ENCODE measurements at regions not wholly inside any gene's neighbourhood (a gene's known extent, or its start where the extent isn't known, plus 50 kb on each side); places are given as distances from the start of the nearest gene placed in this dataset.
A peak's percentile ranks its signal among the peaks of the same experiment; 100 is the strongest.

DNA sequence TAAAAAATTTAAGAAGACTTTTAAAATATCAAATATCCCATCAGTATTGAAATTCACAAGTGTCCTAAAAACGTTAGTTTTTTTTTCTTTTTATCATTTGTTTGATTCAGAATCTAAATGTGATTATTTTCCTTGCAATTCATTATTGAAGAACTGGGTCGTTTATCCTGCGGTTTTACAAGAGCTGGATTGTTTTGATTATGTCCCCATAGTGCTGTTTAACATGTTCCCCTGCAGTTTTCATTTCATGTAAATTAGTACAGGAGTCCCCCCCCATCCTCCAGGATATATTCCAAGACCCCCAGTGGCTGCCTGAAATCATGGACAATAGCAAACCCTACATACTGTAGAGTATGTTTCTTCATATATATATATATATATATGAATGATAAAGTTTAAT, 105.7 kb downstream of the KCTD15 start:
- no peak for DNase-seq

DNA sequence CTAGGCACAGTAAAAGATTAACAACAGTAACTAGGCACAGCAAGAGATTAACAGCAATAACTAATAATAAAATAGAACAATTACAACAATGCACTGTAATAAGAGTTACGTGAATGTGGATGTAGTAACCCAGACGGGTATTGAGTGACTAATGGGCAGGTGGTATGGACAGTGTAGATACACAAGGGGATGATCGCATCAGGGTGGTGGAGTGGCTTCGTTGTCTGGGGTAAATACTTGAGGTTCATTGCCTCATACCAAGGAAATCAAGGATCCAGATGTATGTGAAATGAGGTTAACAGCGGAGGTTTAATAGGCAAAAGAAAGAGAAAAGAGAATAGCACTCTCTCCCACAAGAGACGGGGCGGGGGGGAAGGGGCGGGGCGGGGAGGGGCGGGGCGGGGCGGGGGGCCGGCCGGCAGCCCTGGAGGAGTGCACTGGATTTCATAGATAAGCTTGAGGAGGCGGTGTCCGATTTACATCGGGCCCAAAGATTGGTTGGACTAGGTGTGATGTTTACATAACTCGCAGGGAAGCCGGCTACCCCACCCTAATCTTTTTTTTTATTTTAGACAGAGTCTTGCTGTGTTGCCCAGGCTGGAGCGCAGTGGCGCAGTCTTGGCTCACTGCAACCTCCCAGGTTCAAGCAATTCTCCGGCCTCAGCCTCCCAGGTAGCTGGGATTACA, 106.3 kb downstream of the KCTD15 start:
- no peak for DNase-seq

DNA sequence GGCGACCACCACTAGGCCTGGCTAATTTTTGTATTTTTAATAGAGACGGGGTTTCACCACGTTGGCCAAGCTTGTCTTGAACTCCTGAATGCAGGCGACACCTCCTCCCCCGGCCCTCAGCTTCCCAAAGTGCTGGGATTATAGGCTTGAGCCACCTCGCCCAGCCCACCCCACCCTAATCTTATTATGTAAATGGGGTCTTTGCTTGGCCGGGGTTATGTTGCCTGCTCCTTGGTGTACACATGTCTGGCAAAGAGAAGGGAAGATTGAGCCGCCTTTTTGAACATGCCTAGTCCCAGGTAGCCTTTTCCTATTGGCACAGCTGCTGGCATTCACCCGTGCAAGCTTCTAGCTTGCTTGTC, 106.8 kb downstream of the KCTD15 start:
- DNase-seq: no peak

DNA sequence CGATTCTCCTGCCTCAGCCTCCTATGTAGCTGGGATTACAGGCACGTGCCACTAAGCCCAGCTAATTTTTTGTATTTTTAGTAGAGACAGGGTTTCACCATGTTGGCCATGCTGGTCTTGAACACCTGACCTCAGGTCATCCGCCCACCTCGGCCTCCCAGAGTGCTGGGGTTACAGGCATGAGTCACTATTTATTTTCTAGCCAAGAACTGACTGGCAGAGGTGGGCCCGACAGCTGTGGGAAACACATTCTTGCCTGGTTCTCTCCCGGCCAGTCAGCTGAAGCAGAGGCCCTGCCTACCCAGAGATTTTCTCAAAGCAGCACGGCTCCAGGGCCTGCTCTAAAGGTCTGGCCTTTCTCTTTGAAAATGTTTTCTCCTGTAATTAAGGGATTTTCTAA, 108.0 kb downstream of the KCTD15 start:
- no peak for DNase-seq

DNA sequence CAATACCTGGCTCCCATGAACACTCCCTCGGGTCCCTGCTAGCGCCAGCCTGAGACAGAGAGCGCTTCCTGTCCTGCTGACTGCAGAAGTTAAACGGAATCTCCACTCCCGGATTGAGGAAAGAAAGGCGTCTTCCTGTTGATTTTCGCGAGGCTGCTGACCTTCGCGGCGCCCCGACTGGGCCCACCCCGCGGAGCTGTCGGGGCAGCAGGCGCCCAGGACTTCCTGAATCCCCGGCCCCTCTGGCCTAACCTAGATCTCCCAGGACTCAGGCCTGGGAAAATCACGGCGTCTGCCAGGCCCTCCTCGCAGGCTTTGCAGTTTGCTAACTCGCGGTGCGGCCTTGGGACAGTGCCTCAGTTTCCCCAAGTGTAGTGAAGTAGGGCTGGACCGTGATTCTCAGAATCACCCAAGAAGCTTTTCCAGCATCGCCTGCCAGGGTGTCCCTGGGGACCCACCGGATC, 108.8 kb downstream of the KCTD15 start:
- no peak for DNase-seq

DNA sequence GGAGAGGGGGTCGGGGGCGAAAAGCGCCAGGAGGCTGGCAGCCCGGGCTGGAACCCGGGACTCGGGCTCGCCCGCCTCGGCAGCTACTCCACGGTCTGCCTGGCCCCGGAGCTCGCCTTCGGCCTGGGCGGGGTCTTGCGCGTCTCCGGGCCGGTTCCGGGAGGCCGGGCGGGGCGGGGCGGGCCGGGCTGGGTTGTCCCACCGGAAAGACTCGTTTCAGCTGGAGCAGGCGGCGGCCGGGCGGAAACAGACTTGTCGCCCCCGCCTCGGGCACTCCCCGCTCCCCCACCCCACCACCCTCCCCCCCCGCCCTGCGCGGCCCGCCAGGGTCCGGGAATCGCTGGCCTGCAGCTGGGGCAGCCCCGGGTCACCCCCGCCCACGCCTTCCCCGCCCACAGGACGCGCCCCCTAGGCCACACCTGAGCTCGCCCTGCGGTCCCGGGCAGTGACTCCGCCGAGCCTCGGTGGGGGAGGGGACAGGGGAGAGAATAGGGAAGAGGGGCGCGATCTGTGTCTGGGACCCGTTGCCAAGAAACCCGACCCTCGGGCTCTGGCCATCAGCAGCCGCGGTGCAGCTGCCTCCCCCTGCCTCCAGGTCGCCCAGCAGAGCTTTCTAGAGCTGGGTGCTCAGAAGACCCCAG, 109.4 kb downstream of the KCTD15 start:
- peak; percentile 6 for DNase-seq

DNA sequence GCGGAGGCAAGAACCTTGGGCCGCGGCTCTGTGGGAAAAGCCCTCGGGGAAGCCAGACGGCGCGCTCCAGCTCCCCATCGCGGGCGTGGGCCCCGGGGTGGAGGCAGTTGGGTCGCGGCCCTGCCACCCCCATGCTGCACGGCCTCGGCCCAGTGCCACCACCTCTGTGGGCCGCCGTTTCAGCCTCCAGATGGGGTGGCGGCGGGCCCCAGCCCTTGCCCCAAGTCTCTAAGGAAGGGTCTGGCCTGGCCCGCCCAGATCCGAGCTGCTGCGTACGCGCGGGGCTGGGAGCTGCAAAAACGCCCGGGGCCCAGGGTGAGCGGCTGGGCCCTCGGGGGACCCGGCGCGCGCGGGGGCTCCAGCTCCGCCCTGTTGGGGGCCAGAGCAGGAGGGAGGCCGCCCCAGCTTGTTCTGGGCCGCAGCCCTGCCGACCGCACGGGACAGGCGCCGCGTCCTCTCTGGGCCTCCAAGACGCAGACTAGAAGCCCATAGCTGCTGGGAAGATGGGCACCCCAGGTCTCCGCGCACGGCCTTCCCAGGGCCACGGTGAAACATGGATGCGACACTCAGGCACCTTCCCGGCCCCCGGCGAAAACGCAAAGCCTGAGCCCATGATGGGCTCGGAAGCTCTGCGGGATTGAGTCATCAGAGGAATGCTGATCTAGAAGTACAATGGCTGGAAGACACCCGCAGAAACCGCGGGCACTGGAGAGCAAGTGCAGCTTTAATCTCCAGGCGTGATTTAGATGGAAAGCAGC, 110.1 kb downstream of the KCTD15 start:
- DNase-seq: no peak

DNA sequence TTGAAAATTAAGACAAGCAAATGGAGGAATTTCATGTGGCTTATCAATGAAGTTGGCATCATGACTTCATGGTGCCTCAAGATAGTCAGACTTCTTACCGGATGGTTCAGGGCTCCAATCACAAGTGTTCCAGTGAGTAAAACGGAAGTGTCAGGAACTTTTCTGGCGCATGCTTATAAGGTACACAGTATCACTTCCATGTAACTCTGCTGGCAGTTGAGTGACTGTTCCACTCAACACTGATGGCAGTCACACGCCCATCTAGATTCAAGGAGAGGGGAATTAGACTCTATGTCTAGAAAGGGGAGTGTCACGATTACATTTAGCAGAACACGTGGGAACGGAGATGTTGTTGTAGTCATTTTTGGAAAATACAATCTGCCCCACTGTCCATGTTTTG, 114.3 kb downstream of the KCTD15 start:
- no peak for DNase-seq

DNA sequence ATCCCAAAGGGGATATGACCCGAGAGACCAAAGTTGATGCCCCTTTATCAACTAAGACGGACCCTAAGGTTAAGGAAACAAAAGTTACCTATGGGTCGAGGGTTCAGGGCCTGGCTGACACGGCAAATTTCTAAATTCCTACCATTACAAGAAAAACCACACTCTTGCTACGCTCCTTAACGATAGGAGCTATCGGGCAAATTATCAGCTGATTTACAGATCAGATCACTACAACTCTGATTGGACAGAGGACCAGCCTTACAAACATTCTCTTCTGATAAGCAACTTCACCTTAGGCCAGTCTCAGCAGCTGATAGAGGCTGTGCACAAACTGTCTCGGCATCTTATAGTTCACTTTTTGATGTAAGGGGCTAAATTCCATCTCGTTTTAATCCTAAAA, 117.9 kb downstream of the KCTD15 start:
- no peak for DNase-seq

DNA sequence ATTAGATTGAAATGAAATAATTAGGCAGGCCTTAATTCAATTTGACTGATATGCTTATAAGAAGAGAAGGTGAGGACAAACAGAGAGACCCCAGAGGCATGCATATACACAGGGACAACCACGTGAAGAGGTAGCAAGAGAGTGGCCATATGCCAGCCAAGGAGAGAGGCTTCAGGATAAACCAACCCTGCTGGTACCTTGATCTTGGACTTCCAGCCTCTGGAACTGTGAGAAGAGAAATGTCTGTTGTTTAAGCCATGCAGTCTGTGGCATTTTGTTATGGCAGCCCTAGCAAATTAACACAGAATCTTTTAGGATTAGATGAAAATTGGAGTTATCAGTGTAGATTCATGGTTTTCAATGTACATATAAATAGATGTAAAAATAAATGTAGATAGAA, 120.1 kb downstream of the KCTD15 start:
- no peak for DNase-seq

DNA sequence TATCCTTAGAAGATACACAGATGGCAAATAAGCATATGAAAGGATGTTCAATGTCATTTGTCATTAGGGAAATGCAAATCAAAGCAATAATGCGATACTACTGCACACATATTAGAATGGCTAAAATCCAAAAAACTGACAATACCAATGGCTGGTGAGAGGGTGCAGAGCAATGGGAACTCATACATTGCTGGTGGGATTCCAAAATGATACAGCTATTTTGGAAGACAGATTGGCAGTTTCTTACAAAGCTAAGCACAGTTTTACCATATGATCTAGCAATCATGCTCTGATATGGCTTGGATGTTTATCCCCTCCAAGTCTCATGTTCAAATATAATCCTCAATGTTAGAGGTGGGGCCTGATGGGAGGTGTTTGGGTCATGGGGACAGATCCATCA, 122.6 kb downstream of the KCTD15 start:
- no peak for DNase-seq

DNA sequence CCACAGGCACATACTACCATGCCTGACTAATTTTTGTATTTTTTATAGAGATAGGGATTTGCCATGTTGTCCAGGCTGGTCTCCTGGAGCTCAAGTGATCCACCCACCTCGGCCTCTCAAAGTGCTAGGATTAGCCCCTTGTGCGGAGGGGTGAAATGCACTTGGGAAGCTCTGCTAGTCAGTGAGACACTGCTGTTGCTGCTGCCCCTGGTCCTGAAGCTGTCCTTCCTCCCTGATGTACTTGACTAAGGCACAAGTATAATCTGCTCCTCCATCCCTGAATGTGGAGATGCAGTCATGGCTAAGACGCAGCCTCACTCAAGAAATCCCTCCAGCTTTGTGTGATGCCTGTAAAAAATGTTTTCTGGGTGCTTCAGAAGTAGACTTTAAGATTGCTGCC, 124.5 kb downstream of the KCTD15 start:
- no peak for DNase-seq

DNA sequence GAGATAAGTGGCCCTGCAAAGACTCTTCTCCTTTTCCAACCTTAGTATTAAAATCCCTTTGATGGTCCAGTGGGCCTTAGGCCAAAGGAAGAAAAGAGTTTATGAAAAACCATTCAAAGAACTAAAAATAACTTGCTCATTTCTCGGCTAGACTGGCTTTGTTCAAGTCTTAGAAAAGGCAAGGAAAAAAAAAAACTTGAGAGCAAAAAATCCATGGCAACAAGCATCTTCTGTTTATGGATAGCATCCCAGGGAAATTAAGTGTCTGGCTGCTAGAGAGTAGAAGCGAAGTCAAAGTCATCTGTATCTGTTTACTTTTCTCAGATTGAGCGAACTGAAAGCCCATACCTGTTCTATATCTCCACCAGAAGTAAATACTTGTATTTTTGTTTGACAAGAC, 129.6 kb downstream of the KCTD15 start:
- DNase-seq: no peak

DNA sequence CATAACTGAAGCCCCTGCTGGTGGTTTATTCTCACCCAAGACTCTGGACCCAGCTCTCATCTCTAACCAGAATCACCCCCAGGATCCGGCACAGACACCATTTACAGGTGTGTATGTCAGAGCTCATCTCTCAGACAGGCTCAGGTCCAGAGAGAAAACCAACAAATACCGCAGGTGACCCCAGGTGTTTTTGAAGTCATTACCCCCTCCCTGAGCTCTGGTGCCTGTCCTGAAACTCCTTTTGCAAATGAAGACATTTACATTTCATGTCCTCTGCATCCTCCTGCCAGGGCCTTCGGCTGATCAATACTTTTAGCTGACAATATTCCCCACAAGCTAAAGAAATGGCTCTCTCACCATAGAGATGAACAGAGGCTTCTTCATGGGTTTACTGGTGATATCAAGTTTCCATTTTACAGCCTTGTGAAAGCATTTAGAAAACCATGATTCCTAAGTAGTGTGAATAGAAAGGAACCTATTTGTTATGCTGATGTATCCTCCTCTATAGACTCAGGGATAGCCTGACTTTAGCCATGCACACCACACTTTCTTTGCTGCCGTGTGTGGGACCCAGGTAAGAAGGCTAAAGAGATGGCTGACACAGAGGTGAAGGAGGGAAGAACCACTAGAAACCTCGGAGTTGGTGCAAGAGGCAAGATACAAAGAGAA, 131.3 kb downstream of the KCTD15 start:
- DNase-seq: no peak

DNA sequence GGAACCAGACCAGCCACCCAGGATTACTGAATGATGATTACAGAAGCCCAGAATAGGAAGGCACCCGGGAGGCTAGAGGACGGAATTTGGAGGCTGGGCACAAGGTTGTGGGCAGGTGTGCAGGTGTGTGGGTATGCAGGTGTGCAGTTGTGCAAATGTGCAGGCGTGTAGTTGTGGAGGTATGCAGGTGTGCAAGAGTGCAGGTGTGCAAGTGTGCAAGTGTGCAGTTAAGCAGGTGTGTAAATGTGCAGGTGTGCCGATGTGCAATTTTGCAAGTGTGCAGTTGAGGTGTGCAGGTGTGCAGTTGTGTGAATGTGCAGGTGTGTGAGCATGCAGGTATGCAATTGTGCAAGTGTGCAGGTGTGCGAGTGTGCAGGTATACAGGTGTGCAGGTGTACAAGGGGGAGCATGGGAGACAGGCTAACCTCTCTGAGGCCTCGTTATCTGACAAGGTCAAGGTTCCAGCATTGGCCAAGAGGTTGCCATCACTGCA, 131.8 kb downstream of the KCTD15 start:
- DNase-seq: no peak

DNA sequence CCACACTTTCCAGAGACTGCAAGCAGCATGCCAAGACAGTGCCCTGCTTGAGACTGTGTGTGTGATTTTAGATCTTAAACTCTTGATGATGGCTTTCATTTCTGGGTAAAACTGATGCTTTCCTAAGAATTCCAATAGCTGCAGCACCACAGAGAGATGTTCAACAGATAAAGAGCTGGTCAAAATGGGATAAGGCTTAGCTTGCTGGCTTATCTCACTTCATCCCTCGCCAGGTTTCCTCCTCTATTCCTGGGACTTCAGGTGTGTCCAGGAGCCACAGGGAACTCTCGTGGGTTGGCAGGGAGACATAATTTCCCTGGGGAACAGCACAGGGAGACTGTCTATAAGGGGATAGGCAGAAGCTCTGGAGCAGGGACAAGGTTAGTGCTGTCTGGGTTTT, 137.3 kb downstream of the KCTD15 start:
- no peak for DNase-seq

DNA sequence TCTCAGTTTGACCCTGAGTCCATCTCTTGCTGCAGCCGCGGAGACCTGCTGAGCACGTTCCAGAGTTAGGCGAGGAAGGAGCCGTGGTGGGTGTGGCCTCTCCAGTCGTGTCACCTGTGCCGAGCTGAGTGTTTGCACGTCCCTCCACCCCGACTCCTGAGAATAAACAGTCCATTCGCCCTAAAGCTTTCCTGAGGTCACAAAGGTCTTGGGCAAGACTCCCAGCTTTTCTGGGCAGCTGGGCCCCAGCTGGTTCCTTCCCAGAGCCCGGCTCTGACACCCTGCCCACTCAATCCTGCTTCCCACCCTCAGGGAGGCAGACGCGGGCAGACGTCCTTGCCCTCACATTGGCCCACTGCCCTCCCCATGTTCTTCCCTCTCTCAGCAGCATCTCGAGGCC, 142.2 kb downstream of the KCTD15 start:
- no peak for DNase-seq

DNA sequence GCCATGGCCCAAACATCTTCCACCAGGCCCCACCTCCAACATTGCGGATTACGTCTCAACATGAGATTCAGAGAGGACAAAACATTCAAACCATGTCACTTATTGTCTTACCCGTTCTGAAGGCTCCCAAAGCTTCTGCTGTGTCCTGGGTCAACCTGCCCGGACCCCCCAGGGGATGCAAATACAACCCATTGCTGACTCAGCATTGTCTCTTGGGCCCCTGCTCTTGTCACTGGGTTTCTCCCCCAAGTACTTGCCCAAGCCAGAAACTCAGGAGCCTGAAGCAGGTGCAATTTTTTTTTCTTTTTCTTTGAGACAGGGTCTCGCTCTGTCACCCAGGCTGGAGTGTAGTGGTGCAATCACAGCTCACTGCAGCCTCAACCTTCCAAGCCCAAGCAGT, 144.5 kb downstream of the KCTD15 start:
- DNase-seq: no peak

DNA sequence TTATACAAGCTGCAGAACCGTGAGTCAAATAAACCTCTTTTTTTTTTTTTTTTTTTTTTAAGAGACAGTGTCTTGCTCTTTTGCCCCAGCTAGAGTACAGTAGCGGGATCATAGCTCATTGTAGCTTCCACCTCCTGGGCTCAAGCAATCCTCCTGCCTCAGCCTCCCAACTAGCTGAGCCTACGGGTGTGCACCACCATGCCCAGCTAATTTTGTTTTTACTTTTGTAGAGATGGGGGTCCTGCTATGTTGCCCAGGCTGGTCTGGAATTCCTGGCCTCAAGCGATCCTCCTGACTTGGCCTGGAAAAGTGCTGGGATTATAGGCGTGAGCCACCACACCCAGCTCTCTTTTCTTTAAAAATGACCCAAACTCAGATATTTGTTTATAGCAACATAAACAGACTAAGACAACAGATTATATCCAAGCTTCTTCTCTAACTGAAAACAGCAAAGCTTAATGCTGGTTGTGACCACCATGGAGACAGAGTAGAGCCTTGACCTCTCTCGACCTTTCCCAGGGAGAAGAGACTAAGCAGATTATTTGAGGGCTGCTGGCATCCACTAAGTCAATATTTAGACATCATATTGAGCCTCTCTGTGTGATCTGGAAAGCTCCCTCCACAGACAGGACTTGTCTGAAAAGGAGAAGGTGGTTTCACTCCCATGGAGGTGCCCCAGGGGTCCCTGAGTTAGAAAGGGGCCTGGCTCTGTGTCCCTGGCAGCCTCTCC, 150.0 kb downstream of the KCTD15 start:
- DNase-seq: no peak

DNA sequence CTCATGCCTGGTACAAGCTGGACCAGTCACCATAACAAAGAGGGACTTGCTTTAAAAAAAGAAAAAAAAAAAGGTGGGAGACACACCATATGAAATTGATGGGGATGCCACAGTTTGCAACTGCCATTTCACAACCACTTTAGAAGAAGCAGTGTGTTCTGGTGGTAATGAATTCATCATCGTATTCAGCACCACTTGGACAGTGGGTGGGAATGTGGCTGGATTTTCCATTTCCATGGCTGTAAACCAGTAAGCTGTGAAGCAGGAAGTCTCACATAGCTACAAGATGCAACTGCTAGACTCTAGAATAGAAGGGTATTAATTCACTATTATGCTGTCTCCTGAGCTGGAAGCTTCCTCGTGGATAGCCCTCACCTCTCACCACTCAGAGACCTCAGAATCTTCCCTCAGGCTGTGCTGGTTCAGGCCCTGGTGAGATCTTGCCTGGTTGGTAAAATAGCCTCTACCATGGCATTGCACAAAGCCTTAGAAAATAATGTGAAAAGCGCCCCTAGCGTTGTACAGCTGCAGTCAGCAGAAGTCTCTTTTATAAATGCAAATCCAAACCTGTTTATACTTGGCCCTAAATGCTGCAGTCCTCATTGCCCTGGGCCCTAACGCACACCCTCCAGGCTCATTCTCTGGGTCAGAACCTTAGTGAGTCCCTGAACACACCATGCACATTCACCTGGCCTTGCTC, 150.7 kb downstream of the KCTD15 start:
- no peak for DNase-seq

DNA sequence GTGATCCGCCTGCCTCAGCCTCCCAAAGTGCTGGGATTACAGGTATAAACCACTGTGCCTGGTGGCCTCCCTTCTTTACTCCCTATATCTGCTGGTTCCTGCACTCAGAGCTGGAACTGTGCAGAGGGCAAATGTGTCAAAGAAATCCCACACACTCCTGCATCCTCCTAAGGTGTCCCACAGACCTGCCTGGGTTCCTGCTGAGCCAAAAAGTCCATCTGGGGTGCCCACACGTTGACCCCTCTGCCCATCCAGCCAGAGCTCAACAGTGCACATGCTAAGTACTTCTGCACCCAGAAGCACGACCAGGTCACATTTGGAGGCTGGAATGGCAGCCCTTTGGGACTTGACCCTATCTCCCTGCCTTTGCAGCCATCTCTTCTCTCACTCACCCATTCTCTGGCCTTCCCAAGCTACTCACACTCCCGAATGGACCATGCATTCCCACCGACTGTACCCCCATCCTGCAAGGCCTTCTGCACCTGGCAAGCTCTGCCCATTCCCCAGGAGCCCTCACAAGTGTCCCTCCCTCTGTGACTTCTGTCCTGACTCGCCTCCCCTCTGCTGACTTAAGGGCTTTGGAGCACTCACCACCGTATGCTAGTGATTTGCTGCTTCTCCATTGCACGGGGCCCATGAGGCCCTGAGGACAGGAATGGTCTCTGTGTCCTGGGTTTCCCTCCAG, 152.1 kb downstream of the KCTD15 start:
- DNase-seq: no peak
